ENCODE measurements at regions not wholly inside any gene's neighbourhood (a gene's known extent, or its start where the extent isn't known, plus 50 kb on each side); places are given as distances from the start of the nearest gene placed in this dataset.

GRCh38 chr12:111094157-111095010 lies 174.0 kb upstream of the MYL2 start:
- no peak overlapping the region for H3K4me3 ChIP-seq (replicated peaks; ENCODE audit: low read depth, low read length)
- H3K36me3 ChIP-seq (ENCODE audit: control insufficient read depth, insufficient read depth, low read length): no peaks in the 10 kb centered on the region
- H3K27me3 ChIP-seq (replicated peaks; ENCODE audit: control insufficient read depth, insufficient read depth, low read length): no peaks in the 10 kb centered on the region; the same call in 1 of the 2 replicates
- TF ChIP-seq CTCF (IDR thresholded peaks at IDR 0.05; ENCODE audit: insufficient read depth, low read length, poor library complexity, severe bottlenecking): no peak
- no peak for DNase-seq (ENCODE audit: extremely low read depth, insufficient read length)

DNA sequence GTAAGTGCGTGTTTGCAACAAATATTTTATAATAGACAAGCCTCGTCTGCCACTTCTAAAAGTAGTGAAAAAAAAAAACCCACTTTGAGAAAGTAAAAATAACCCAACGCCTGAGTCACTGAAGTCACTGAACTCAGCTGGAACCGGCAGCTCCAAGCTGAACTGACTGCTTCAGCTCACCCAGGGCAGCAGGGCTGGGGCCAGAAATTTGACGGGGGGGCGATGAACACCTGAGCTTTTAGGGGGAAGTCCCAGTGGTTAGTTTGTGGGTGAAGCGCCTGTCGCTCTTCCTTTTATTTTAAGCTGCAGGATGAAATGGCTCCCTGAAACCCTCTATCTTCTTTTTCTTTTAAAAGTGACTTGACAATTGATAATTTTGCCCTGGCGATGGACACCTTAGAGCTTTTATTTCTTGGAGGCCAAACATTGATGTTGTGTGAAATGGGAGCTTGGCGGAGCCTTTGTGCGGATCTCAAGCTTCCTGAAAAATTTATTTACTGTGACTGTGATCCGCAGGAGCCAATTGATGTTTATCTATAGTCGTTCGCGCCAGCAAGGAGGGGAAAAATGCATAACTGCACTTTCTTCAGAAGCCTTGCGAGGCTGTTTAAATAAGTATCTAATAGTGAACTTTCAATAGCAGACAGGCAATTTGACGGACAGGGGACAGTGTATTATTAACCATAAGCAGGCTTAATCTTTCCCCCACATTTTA lies 173.2 kb upstream of the MYL2 start:
- no peak for TF ChIP-seq CTCF (IDR thresholded peaks at IDR 0.05; ENCODE audit: insufficient read depth, low read length, poor library complexity, severe bottlenecking)
- no peaks in the 10 kb centered on the region; the same call in 1 of the 2 replicates for H3K27me3 ChIP-seq (replicated peaks; ENCODE audit: control insufficient read depth, insufficient read depth, low read length)
- H3K4me3 ChIP-seq (replicated peaks; ENCODE audit: low read depth, low read length): no peak overlapping the region
- no peaks in the 10 kb centered on the region for H3K36me3 ChIP-seq (ENCODE audit: control insufficient read depth, insufficient read depth, low read length)
- peak; percentile 70 for DNase-seq (ENCODE audit: extremely low read depth, insufficient read length)

DNA sequence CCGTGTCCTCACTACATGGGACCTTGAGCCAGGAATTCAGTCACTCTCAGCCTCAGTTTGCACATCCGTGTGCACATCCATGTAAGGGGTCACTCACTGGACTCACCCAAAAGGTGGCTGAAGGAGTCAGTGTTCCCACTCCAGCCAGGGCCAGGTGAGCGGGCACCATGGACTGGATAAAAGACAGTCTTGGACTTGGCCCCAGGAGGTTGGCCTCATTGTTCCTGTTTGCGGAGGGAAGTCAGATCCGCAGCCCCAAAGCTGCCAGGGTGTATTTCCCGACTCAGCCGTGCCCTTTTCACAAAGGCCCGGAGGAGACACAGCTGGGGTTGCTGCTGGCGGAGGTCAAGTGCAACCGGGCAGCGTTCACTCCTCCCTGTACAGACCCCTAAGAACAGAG lies 170.7 kb upstream of the MYL2 start:
- no peaks in the 10 kb centered on the region for H3K36me3 ChIP-seq (ENCODE audit: control insufficient read depth, insufficient read depth, low read length)
- H3K27me3 ChIP-seq (replicated peaks; ENCODE audit: control insufficient read depth, insufficient read depth, low read length): no peaks in the 10 kb centered on the region; the same call in 1 of the 2 replicates
- H3K4me3 ChIP-seq (replicated peaks; ENCODE audit: low read depth, low read length): no peak overlapping the region
- TF ChIP-seq CTCF (IDR thresholded peaks at IDR 0.05; ENCODE audit: insufficient read depth, low read length, poor library complexity, severe bottlenecking): no peak
- no peak for DNase-seq (ENCODE audit: extremely low read depth, insufficient read length)

DNA sequence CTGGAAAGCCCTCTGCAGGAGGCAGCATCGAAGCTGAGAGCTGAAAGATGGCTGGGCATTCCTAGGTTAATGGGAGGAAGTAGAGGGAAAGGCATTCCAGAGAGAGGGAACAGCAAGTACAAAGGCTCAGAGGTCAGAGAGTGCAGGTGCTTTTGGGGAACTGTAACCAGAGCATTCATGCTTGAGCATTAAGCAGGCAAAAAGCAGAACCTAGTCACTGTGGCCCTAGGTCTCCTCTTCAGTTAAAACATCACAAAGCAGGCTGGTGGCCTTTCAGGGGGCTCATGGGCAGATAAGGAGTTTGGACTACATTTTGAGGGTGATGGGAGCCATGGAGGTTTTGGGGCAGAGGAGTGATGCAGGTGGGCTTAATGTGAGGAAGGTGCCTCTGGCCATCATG lies 169.2 kb upstream of the MYL2 start:
- H3K27me3 ChIP-seq (replicated peaks; ENCODE audit: control insufficient read depth, insufficient read depth, low read length): no peaks in the 10 kb centered on the region; the same call in 1 of the 2 replicates
- H3K4me3 ChIP-seq (replicated peaks; ENCODE audit: low read depth, low read length): no peak overlapping the region
- H3K36me3 ChIP-seq (ENCODE audit: control insufficient read depth, insufficient read depth, low read length): no peaks in the 10 kb centered on the region
- DNase-seq (ENCODE audit: extremely low read depth, insufficient read length): no peak
- no peak for TF ChIP-seq CTCF (IDR thresholded peaks at IDR 0.05; ENCODE audit: insufficient read depth, low read length, poor library complexity, severe bottlenecking)

DNA sequence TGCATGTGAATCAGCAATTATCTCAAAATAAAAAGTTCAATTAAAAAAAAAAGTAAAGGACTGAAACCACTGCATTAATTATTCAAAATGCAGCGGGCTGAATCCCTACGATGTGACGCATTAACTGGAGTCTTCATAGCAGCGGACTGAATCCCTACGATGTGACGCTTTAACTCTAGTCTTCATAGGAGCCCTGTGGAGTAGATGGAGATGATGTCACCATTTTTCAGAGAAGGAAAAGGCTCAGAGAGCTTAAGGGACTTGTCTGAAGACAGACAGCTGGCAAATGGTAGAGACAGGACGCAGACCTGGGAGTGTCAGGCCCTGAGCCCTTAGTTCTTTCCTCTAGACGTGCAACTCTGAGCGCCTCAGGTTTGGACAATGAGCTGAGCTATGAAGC lies 168.0 kb upstream of the MYL2 start:
- DNase-seq (ENCODE audit: extremely low read depth, insufficient read length): no peak
- Histone ChIP-seq H3K36me3 (ENCODE audit: control insufficient read depth, insufficient read depth, low read length) (no peaks in the 10 kb centered on the region), H3K27me3 (replicated peaks; ENCODE audit: control insufficient read depth, insufficient read depth, low read length) (peaks cover 2% of the 10 kb centered on the region; the same call in 1 of the 2 replicates), H3K4me3 (replicated peaks; ENCODE audit: low read depth, low read length) (no peak overlapping the region)
- TF ChIP-seq CTCF (IDR thresholded peaks at IDR 0.05; ENCODE audit: insufficient read depth, low read length, poor library complexity, severe bottlenecking): no peak

Data from GM06990 (cell line).